Smooth muscle cell (in vitro differentiated cells): ENCODE measurements at regions not wholly inside any gene's neighbourhood (a gene's known extent, or its start where the extent isn't known, plus 50 kb on each side); places are given as distances from the start of the nearest gene placed in this dataset.

Experiments used
- DNase-seq: peaks from one replicate; lab custom pipeline; 2025; ENCODE audit not compliant: unreplicated experiment; lab: John Stamatoyannopoulos, UW
- H2AFZ ChIP-seq: fragments of 200-600 bp; sonication (generic); 2 replicates; pipeline ENCODE4 v1.6.0; 2016; ENCODE audit warnings: antibody characterized with exemption, low read depth, mild to moderate bottlenecking
- H3F3A ChIP-seq: fragments of 200-600 bp; sonication (generic); 2 replicates; pipeline ENCODE4 v1.6.0; 2017; ENCODE audit warnings: antibody characterized with exemption, low read depth
- H3K27ac ChIP-seq: fragments of 200-600 bp; sonication (generic); 2 replicates; pipeline ENCODE4 v1.5.1; 2016; ENCODE audit warnings: low read depth, mild to moderate bottlenecking
- H3K27me3 ChIP-seq: fragments of 200-600 bp; sonication (generic); 2 replicates; pipeline ENCODE4 v1.6.1; 2016; ENCODE audit warnings: low read depth, mild to moderate bottlenecking
- H3K36me3 ChIP-seq: fragments of 200-600 bp; sonication (generic); 2 replicates; pipeline ENCODE4 v1.5.1; 2016; ENCODE audit warnings: low read depth
- H3K4me1 ChIP-seq: fragments of 200-600 bp; sonication (generic); 2 replicates; pipeline ENCODE4 v1.5.1; 2016; ENCODE audit warnings: low read depth
- H3K4me2 ChIP-seq: fragments of 200-600 bp; sonication (generic); 2 replicates; pipeline ENCODE4 v1.6.0; 2016; ENCODE audit warnings: mild to moderate bottlenecking
- H3K4me3 ChIP-seq: fragments of 200-600 bp; sonication (generic); 2 replicates; pipeline ENCODE4 v1.5.1; 2016; ENCODE audit warnings: mild to moderate bottlenecking
- H3K79me2 ChIP-seq: fragments of 200-600 bp; sonication (generic); 2 replicates; pipeline ENCODE4 v1.6.0; 2016; ENCODE audit warnings: low read depth, mild to moderate bottlenecking
- H3K9ac ChIP-seq: fragments of 200-600 bp; sonication (generic); 2 replicates; pipeline ENCODE4 v1.6.0; 2016; ENCODE audit warnings: low read depth
- H3K9me3 ChIP-seq: fragments of 200-600 bp; sonication (generic); replicated peaks from 2 replicates; pipeline ENCODE4 v1.5.1; 2016; ENCODE audit warnings: low read depth
- H4K20me1 ChIP-seq: fragments of 200-600 bp; sonication (generic); 2 replicates; pipeline ENCODE4 v1.6.0; 2016; ENCODE audit warnings: low read depth
- WGBS: methylation state at CpG from one replicate; pipeline ENCODE4 v1.1.7; 2016; ENCODE audit warnings: low lambda C conversion rate; 5-methylcytosine and 5-hydroxymethylcytosine counted together
- TF ChIP-seq, protein P1 (sequence below): fragments of 200-600 bp; sonication (generic); IDR thresholded peaks from 2 replicates; pipeline ENCODE4 v1.5.1; 2017; ENCODE audit warnings: borderline replicate concordance, mild to moderate bottlenecking, antibody characterized with exemption; ENCODE audit not compliant: insufficient read depth, poor library complexity, severe bottlenecking

DNA sequence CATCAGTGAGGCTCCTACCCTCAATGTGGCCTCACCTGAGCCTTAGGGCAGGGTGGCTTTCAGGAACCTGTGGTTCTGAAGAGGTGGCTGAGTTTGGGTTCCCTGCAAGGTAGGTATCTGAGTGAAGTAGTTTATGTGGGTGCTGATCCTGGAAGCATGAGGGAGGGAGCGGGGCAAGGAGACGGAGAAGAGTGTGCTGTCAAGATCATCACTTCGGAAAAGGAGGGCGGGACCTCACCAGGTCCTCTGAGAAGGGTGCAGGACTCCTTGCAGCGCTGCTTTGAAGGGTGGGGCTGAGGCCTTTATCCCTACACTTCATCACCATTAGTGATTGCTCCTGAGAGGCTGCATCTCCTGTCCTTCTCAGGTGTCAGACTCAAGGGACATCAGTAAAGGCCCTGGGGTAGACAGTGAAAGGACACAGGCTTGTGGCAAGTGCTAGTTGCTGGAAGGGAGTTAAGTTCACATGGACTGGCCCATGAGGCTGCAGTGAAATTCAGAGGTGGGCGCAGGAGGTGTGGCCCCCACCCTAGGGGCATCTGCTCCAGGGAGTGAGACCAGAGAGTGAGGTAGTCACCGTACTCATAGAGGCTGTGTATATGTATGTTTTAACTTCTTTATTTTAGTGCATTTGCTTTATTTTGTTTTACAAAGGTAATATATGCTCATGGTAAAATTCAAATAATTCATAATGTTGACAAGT is 57.3 kb upstream of the GALNT2 start:
- H3K27me3 ChIP-seq = peaks cover 5% of the 10 kb centered on the region
- H3K4me1 ChIP-seq = no peaks in the 10 kb centered on the region
- H3K79me2 ChIP-seq = no peaks in the 10 kb centered on the region
- no peak overlapping the region for H2AFZ ChIP-seq
- H3K9me3 ChIP-seq = no peaks in the 10 kb centered on the region
- H4K20me1 ChIP-seq = no peaks in the 10 kb centered on the region
- no peak for DNase-seq
- H3K4me3 ChIP-seq = no peak overlapping the region
- H3K4me2 ChIP-seq = no peak overlapping the region
- 96% methylated on average over 7 of the region's 7 CpGs for WGBS
- H3K36me3 ChIP-seq = no peaks in the 10 kb centered on the region
- no peak overlapping the region for H3K27ac ChIP-seq
- H3K9ac ChIP-seq = no peak overlapping the region
- TF ChIP-seq, protein P1, sequence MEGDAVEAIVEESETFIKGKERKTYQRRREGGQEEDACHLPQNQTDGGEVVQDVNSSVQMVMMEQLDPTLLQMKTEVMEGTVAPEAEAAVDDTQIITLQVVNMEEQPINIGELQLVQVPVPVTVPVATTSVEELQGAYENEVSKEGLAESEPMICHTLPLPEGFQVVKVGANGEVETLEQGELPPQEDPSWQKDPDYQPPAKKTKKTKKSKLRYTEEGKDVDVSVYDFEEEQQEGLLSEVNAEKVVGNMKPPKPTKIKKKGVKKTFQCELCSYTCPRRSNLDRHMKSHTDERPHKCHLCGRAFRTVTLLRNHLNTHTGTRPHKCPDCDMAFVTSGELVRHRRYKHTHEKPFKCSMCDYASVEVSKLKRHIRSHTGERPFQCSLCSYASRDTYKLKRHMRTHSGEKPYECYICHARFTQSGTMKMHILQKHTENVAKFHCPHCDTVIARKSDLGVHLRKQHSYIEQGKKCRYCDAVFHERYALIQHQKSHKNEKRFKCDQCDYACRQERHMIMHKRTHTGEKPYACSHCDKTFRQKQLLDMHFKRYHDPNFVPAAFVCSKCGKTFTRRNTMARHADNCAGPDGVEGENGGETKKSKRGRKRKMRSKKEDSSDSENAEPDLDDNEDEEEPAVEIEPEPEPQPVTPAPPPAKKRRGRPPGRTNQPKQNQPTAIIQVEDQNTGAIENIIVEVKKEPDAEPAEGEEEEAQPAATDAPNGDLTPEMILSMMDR = no peak
- no peaks in the 10 kb centered on the region for H3F3A ChIP-seq

DNA sequence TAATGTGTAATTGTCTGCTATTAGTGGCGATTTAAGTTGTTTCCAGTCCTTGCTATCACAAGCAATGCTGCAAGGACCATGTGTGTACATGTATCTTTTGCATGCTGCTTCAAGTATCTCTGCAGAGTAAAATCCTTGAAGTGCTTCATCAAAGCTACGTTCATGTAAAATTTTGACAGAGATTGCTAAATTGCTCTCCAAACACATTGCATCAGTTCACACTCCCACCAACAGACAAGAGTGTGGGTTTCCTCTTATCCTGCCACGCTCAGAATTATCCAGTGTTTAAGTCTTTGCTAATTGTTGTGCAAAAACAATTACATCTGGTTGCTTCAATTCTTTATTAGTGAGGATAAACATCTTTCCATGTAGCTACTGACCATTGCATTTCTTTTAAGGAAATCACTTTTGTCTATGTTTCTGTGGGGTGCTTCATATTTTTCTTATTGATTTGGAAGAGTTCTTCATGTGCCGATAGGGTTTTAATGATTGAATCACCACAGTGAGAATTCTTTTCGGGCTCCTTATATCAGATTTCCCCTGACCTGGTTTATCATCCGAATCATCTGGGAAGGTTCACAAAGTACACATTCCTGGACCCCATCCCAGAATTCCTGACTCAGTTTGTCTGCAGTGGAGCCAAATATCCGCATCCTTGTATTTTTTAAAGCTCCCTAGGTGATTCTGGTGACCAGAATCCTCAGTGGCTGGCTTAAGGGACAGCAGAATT is 56.3 kb upstream of the GALNT2 start:
- no peaks in the 10 kb centered on the region for H3F3A ChIP-seq
- DNase-seq = no peak
- no peak overlapping the region for H3K9ac ChIP-seq
- H3K4me2 ChIP-seq = no peak overlapping the region
- H3K4me1 ChIP-seq = no peaks in the 10 kb centered on the region
- WGBS = 91% methylated on average over 7 of the region's 7 CpGs
- H3K36me3 ChIP-seq = no peaks in the 10 kb centered on the region
- TF ChIP-seq, protein P1 = no peak
- no peaks in the 10 kb centered on the region for H3K79me2 ChIP-seq
- H2AFZ ChIP-seq = no peak overlapping the region
- no peak overlapping the region for H3K27ac ChIP-seq
- H4K20me1 ChIP-seq = no peaks in the 10 kb centered on the region
- H3K27me3 ChIP-seq = peaks cover 5% of the 10 kb centered on the region
- no peaks in the 10 kb centered on the region for H3K9me3 ChIP-seq
- no peak overlapping the region for H3K4me3 ChIP-seq

DNA sequence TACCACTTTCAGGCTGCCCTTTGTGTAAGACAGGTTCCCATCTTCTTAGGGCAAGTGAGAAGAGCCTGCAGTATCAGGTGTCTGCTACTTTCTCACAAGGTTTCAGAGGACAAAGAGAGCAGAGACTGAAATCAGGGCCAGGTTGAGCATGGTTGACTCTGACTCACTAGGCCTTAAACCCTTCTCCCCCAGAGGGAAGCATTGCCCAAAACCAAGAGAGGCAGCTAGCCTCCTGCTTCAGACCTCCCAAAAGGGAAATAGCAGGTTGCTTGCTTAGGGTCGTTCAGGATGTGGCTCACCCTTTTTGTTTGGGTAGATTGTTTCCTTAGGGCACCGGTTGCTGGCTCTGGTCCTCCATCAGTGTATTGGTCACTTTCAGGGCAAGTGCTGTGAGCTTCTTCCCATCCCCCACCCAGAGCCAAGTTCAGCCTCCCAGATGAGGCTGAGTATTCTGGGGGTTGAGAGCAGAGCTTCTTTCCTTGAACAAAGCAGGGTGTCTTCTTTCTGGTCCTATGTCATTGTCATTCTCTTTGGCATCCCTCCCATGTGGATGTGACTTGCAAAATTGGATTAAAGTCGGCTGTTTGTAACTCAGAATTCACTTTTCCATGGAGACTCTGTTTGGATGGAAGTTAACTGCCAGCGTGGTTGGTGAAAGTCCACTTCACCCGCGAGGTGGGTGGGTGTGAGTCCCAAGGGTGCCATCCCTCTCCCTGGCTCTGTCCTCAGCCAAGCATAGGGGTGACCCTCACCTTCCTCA is 55.5 kb upstream of the GALNT2 start:
- Histone ChIP-seq H2AFZ (no peak overlapping the region), H3F3A (no peaks in the 10 kb centered on the region), H3K4me3 (no peak overlapping the region), H3K9me3 (no peaks in the 10 kb centered on the region), H3K27ac (no peak overlapping the region), H3K36me3 (no peaks in the 10 kb centered on the region), H3K27me3 (peaks cover 5% of the 10 kb centered on the region), H3K4me2 (no peak overlapping the region), H3K79me2 (no peaks in the 10 kb centered on the region), H3K4me1 (no peaks in the 10 kb centered on the region), H4K20me1 (no peaks in the 10 kb centered on the region), H3K9ac (no peak overlapping the region)
- no peak for DNase-seq
- TF ChIP-seq, protein P1 = no peak
- WGBS = 84% methylated on average over 6 of the region's 6 CpGs
